HG03097 (cell line): ENCODE measurements at regions not wholly inside any gene's neighbourhood (a gene's known extent, or its start where the extent isn't known, plus 50 kb on each side); places are given as distances from the start of the nearest gene placed in this dataset.
"Not testable (repeated sequence)": the region's sequence is repeated elsewhere in the genome, so short reads cannot be mapped to it uniquely, and the experiment has no call there.

ENCODE experiments used
- ATAC-seq: cut with Tn5 transposase; IDR thresholded peaks from one replicate; pipeline ENCODE4 v1.9.1; 2021; ENCODE audit not compliant: unreplicated experiment, low FRiP score

DNA sequence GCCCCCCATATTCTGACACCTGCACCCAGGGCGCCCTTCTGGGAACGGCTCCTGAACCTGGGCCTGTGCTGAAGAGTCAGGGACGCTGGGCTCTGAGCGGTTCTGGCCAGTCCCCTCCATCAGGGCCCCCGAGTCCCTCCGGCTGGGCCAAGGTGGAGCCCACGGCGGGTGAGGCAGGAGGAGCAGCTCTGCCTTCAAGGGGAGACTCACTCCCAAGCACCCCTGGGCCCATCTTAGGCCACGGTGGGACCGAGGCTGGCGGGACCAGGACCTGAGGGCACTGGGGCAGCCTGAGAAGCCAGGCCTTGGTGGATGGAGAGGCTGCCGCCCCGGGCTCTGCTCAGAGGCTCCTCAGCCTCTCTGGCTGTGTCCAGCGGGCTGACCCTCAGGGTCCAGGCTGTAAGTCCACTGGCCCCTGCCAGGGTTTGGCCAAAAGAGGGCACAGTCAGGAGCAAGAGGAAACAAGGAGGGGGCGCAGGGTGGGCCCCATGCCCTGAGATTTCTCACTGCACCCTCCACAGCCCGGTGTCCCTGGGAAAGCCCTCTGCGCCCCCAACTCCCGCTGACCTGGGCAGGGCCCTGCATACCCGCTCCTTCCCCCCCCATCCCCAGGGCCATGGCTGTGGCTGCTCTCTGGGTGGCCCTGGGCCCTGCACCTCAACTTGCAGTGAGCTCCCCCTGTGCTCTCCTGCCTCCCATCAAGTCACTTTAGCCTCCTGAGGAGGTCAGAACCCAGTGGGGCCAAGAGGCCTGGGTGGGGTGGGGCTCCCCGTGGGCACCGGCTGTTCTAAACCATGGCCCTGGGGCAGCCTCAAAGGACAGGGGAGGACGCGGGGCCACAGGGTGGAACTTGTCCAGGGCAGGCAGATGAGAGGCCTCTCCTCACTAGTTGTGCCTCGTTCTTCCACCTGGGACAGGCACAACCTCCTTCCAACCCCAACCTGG is 266.4 kb upstream of the SFSWAP start:
- no peak for ATAC-seq

DNA sequence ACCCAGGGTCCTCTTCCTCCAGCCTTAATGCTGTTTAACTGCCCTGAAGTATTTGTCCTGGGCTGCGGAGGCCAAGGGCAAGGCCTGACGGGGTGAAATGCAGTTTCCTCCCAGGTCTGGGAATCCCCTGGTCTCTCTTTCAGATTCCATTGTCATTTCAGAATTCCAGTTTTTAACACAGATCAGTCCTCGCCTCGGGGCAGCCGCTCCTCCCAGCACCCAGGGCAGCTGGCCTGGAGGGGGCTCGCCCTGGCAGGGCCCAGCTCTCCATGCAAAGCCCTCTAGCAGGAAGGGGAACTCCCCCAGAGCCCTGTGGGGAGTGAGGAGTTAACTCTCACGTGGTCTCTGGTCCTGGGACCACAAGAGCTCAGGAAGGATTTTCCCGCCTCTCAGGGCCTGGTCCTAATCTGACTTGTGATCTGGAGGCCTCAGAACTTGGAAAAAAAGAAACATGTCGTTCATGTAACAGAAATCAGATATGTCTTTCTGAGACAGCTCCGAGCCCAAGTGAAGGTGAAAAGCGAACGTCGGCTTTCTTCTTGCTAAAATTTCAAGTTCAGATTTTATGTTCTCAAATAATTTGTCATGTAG is 265.6 kb upstream of the SFSWAP start:
- no peak for ATAC-seq

DNA sequence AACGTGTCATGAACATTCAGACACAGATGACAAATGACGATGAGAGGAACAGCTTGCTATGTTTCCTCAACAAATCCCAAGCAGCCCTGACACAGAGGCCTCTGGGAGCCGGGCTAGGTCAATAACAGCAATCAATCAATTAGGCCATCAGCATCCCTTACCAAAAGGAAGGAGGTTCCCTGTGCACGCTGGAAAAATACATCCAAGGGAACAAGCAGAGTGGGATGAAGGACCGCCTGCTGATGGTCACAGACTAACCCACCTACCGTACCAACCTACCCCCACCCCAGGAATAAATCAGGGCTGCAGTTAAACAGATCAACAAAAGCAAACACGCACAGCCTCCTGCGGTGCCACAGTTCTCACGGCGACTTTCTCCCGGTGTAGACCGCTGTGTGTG is 265.1 kb upstream of the SFSWAP start:
- ATAC-seq, result no peak

DNA sequence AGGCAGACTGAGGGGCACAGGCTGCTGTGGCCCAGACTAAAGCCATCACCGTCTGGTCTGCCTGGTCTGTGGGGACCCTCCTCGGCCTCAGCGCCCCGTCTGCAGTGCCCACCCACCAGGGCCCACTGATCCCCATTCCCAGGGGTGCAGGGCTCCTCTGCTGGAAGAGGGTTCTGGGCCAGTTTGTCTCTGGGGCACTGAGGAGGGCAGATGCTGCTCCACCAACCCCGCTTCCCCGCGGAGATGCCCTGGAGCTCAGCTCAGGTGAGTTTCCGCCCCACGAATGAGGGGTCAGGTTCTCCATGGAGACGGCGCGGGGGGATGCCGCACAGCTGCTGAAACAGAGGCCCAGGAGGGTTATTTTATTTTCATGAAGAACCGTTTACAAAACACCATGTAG is 263.3 kb upstream of the SFSWAP start:
- not testable (repeated sequence) for ATAC-seq

DNA sequence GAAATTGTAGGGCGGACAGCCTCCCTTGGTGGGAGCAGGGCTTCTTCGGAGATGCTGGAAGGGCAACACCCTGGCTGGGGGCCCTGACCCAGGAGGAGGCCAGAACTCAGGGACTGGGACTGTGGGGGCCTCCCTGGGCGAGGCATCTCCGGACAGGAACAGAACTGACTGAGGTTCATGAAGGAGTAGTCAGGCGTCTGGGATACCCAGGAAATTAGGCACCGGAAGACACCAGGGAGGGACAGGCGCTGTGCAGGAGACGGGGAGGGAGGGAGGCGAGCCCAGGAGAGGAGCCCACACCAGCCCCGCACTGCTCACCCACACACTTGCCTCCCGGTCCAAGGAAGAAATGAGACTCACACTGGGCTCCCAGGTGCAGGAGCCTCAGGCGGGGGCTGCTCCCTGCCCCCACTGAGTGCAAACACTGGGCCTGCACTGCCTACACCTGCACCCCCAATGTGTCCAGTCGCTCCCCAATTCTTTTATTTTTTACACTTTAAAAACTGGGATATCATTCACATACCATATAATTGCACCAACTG is 262.6 kb upstream of the SFSWAP start:
- no peak for ATAC-seq

DNA sequence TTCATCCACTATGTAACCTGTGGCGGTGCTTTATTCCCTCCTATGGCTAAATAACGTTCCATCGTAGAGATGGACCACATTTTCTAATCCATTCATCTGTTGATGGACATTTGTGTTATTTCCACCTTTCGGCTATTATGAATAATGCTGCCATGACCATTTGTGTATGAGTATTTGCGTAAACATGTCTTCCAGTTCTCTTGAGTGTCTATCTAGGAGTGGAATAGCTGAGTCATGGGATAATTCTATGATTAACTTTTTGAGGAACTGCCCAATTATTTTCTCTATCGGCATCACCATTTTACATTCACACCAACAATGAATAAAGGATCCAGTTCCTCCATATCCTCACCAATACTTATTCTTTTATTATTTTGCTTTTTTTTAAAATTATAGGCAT is 261.9 kb upstream of the SFSWAP start:
- ATAC-seq, result no peak

DNA sequence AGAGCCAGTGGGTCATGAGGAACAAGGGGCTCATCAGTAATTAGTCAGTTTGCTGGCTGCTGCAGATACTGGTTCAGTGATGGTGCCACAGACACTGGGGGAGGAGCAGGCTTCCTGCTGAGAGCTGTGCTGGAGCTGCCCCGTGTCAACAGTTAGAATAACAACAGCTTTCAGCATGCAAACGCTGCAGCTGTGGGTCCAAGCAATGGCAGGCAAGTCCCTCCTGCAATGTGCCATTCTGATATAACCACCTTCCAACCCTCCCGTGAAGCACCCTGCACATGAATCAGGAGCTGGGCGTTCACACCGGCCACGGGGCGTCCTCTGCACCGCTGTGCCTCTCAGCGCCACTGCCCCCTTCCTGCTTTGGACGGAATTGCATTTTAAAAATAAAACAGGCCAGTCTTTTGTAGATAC is 258.4 kb upstream of the SFSWAP start:
- no peak for ATAC-seq

DNA sequence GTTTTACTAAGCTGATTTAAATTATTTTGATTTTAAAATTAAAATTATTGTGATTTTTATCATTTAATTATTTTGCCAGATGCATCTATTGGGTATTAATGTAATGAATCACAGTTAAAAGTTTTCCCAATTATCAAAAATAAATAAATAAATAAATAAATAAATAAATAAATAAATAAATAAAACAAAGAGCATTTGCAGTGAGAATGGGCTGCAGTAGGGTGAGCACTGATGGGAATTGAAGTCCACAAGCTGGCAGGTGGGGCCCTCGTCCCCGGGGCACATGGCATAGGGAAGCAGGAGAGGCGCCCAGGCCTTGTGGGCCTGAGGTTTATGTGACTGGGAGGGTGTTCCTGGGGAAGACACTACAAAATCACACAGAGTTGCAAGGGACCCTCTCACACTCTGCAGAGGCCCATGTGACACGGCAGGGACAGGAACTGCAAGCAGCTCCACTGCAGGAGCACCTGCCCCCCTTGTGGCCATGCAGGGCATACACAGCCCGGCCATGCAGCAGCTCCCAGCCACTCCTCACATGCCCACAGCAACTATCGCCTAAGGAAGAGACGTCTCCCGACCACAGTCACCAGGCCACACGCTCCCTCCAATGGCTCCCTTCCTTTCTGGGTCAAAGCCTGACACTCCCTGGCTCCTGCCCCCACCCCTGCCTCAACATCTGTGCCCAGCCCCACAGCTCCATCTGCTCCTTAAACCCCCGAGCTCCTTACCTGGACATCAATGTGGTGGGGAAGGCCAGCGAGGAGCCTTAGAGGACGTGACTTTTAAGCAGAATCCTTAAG is 256.3 kb upstream of the SFSWAP start:
- ATAC-seq, result no peak

DNA sequence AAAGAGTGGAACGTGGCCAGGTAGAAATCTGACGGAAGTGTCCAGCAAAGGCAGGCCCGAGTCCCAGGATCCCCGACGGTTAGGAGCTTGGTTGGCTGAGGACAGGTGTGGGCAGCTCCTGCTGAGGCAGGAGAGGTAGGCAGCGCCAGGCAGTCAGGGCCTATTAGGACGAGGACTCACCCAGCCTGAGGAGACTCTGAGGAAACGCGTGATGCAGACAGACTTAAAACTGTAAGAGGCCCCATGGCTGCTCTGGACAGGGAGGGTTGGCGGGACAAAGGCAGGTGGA is 255.7 kb upstream of the SFSWAP start:
- ATAC-seq, result no peak

DNA sequence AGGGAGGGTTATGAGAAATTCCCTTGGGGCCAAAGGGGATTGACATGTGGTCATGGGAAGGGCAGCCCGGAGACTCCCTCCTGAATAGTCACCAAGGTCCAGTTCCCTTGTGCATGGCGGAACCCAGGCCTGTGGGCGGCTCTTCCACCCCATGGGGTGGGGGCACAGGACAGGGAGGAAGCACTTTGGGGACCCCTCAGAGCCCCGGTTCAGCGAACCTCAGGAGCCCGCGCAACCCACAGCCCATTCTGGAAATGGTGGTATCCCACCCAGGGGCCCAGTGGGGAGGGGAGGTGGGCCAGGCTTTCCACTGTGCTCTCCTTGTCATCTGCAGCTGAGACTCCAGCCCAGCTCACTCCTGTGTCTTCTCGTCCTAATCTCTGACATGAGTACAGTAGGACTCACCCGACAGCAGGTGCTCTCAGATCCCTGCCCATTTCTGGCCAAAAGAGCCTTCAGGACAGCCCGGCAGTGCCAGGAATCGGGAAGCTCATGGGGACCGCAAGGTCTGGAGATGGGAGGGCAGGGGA is 255.2 kb upstream of the SFSWAP start:
- ATAC-seq, result no peak

DNA sequence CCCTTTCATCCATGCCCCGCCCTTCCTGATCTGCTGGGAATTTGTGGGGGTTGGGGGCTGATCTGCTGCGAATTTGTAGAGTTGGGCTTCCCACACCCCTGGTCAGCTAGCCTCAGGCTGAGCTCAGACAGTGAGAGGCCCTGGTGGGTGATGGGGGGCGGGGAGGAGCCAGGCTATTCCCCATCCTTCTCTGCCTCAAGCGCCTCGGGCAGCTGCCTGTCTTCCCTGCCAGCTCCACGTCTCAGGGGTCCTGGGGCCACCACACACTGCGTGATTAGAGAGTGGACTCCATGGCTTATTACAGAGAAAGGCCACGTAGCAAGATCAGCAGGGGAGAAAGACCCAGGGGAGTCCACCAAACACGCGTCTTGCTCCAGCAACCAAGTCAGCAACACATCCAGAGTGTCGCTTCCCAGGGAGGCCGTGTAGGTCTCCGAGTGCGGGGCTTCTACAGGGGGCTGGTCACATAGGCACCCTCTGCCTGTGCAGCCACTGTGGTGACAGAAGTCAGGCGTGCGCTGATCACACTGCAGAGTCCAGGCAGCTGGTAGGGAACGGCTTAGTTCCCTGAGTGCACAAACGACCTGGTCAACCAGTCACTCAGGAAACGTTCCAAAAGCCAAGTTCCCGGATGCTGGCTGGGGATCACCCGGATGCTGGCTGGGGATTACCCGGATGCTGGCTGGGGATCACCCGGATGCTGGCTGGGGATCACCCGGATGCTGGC is 254.4 kb upstream of the SFSWAP start:
- ATAC-seq, result no peak

DNA sequence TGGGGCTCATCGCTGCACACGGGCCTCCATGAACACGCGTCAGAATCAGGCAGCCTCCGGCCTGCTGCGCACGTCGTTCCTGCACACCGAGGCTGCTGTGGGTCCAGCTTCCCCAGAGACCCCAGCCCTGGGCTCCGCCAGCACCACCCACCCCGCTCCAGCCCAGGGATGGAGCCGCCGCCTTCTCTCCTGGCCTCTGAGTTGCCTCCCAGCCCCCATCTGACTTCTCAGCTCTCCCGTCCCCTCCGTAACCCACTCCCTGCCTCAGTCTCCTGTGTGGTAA is 253.9 kb upstream of the SFSWAP start:
- ATAC-seq, result no peak

DNA sequence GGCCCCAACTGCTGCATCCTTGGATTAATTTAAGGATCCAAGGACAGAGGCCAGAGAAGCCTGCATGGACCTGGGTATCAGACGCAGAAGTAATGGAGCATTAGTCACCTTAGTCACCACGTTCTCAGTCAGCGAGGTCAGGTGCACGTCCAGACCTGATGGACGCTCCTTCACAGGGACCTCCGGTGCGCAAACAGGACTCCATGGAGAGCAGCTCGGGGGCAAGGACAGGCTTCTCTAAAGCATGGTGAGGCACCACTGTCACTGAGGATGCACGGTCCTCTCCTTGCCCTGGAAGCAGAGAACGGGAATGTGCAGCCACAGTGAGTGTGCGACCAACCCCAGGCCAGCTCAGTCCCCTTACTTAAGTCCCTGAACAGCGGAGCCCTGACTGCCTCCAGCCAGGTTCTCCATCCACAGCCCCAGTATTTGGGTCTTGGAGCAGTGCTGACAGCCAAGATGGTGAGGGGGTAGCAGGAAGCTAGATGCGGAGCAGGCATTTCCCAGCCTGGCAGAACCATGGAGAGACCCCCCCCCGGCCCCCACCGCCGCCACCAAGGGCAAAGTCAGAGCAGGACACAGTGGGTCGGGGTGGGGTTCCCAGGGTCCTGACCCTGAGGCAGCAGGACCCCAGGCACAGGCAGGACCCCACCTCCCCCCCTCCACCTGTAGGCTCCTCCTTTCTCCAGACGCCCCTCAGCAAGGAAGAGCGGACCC is 253.4 kb upstream of the SFSWAP start:
- ATAC-seq, result no peak

DNA sequence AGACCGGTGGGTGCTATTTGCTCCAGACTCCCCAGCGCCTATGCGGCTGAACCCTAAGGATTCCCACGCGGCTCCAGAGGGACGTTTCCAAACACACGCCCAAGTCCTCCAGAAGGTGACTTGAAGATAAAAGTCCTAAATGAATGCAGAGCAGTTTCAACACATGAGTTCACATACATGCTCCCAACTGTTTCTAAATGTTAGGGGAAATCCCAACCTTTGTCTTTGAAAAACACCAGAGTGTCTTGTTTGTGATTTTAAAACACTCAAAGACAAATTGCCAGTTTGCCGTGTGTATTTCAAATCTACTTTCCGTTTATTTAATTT is 252.9 kb upstream of the SFSWAP start:
- no peak for ATAC-seq

DNA sequence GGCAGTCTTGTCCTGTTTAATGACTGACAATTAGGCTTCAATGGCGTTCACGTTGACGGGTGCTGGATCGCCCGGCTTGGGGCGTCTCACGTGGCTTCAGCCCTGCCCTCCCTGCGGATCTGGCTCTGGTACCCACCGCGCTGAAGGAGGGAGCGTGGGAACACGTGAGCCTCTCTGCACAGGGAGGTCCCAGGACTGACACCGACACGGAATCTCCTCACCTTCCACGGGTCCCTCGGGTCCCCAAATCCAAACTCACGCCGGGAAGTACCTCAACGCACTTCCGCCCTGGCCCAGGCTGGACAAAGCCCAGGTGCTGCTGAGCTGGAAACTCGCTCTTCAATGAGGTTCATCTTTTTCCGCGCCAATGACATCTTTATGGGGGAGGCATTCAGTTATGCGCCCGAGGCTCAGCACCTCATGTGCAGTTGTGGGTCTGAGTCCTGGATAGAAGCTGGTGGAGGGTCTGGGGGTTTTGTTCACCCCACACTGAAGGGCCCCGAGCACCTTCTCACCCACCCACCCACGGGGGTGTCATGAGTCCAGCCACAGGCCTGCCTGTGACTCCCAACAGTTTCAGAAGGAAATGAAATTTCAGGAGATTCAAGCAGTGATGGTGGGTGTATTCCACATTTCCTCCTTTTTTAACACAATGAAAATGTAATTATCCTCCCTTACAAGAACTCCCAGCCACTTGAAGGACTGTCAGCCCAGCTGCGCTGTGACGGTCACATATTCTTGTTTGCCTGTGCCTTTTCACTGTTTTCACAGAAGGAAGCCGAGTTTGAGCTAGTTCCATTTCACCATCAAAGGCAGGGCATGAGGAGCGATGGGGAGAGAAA is 251.7 kb upstream of the SFSWAP start:
- ATAC-seq, result no peak

DNA sequence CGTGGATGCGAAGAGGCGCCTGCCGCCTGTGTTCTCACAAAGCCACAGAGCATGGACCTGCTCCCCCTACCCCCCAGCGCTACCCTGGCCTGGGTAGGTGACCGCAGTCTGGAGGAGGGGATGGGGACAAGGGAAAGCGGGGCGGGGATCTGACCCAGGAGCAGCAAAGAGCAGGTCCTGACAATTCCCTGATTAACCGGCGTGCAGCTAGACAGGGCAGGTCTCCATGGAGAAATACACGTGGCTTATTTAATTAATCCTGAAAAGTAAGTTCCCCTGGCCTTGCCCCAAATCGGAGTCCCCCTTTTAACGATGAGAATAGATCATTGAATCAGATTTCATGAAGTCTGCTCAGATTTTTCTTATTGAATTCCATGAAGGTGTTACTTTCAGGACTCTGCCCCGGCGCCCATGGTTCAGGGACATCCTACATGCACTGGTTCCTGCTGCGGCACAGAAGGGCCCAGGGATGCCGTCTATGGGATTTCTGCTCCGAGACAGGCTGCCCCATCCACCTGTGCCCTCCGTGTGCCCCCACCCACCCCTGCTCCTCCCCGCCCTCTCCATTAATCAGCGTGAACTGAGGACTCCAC is 251.0 kb upstream of the SFSWAP start:
- no peak for ATAC-seq

DNA sequence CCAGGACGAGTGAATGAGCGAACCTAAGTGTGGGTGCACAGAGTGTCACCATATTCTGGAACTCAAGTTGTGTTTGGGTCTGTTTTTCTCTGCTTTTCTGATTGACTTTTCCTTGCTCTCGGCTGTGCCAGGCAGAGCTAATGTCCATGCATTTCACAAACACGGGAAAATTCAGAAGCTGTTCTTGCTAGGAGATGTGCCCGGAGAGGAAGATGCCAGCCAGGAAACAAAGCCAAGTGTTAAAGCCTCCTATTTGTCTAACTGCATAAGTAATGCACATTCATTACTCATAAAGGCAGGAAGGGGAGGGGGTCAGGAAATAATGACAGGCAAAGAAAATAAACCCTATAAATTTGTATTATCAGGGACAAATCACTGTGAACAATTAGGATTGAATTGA is 250.4 kb upstream of the SFSWAP start:
- ATAC-seq, result no peak

DNA sequence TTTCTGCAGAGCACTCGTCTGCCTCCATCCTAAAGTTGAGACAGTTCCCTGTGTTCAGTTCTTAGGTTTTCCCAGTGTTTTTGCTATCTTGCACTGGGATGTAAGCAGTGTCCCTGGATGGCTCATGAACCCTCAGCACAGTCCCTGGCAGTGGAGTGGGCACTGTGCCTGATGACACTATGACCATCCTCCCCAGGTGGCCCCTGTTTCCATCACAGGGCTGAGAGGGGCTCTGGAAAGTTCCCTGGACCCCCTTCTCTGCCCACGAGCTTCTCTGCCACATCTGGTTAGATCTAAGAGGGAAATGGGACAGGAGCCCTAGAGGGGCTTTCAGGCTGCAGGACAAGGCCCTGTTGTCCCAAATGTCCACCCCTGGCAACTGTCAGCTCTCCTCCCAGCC is 249.8 kb upstream of the SFSWAP start:
- ATAC-seq, result no peak

DNA sequence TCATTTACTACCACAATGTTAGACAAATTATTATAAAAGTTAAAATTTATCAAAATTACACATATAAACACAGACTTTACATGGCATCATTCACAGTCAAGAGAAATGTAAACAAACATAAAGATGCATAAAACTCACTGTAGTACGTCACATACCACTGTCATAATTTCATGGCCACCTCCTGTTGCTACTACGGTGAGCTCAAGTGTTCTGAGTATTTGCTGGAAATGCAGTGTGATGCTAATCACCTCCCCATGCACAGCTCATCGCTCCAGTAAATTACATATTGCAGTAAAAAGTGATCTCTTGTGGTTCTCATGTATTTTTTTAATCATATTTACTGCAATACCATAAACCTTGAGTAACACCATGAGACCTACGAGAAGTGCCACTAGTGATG is 247.7 kb upstream of the SFSWAP start:
- no peak for ATAC-seq
